Right renal pelvis (tissue), 4 donors: ENCODE measurements at regions not wholly inside any gene's neighbourhood (a gene's known extent, or its start where the extent isn't known, plus 50 kb on each side); places are given as distances from the start of the nearest gene placed in this dataset.

Experiments used
- DNase-seq, 4 donors: peaks; one replicate each; pipeline ENCODE4 v3.0.0-alpha.2; 2013; ENCODE audit warnings: low read depth in 4 of 4, low spot score in 3 of 4, missing footprints in 1 of 4

DNA sequence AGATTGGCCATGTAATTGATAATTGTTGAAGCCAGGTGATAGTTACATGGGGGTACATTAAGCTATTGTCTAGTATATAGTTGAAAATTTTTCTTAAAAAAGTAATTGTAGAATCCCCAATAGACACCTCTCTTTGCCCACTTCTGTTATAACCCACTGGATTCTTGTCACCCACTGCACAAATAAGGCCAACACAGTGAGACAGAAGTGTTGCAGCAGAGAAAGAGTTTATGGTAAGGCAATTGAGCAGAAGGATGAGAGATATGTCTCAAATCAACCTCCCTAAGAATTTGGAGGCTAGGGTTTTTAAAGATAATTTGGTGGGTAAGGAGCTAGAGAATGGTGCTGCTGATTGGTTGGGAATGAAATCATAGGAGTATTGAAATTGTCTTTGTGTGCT lies 270.3 kb upstream of the TAC1 start:
- DNase-seq, result no peak

DNA sequence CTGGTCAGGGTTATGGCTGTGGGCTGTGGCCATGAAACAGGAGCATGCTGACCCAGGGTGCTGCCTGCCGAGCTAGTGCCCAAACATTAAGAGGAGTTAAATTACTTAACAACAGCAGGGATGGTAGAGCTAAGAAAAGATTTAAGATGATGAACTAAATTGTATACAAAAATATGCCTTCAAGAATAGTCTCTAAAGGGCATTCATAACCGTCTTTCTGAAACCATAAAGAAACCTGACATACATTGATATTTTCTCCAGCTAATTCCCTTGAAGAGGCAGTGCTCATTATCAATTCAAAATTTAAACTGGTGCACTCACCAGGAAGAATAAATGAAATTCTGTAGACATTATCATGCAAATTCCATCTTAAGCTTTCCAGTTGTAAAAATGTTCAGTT lies 265.8 kb upstream of the TAC1 start:
- DNase-seq, result no peak

DNA sequence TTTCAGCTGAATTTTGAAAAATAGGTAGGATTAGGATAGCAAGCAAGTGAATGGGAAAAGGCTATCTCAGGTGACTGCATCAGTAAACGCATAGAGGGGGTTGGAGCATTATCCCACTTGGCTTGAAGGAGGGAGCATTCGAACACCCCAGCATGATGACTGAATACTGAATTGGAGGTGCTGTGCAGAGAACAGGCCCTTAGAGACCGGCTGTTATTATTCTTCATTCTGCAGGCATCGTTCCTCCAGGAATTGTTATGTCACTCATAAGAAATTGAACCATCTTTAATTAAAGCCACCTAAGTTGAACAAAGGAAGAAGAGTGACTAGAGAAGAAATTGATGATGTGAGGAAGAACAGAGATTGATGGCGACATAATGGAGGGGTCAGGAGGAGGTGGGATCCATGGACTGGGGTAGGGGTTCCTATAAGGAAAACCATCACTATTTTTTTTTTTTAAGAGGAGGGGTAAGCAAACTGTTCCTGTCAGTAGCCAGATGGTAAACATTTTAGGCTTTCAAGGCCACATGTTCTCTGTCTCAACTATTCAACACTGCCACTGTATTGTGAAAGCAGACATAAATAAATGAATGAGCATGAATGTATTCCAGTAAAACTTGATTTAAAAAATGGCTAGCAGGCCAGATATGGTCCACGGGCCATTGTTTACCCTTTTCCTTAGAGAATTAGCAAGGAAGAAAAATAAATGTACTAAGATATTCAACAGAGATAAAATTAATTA lies 264.7 kb upstream of the TAC1 start:
- DNase-seq, result peak in 2 of 4 donors; percentile 14 to 31

- DNase-seq, result no peak
Observed at GRCh38 chr7:97468493-97468892, 263.4 kb upstream of the TAC1 start.

GRCh38 chr7:97470726-97471125 lies 261.2 kb upstream of the TAC1 start:
- DNase-seq, result no peak

DNA sequence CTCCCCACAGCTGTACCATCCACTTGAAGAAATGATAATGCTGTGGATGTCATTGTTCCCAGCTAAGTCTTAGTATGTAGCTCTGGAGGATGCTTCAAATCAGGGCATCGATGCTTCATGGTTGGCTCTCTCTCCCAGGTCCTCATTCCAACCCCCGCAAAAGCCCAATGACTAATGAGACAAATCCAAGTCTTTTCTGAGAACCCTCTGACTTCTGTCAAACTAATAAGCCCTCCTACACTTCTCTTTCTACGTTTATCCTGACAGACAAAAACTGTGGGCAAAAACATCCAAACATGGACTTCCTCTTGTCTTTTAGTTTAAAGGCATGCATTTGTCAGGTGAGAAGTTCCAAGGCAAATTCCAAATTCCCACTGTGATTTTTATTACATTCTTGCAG lies 260.4 kb upstream of the TAC1 start:
- DNase-seq, result no peak

GRCh38 chr7:97479740-97480290 lies 252.1 kb upstream of the TAC1 start:
- DNase-seq, result no peak

- DNase-seq, result no peak
Observed at GRCh38 chr7:97480772-97481390, 251.0 kb upstream of the TAC1 start.

DNA sequence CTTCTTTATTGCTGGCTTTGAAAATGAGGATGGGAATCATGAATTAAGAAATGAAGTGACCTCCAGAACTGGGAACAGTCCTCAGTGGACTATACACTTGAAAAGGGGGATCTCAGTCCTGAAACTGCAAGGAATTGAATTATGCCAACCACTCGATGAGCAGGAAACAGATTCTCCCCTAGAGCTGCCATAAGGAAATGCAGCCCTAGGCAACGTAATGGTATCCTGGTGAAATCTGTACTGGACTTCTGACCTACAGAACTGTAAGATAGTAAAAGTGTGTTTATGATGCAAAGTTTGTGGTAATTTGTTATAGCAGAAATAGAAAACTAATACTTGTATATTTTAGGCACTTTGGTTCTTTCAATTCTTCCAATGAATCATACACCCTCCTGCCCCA lies 236.4 kb upstream of the TAC1 start:
- DNase-seq, result no peak

- peak in 2 of 4 donors; percentile 12 to 13 for DNase-seq
Observed at GRCh38 chr7:97499204-97499603, 232.7 kb upstream of the TAC1 start.

GRCh38 chr7:97503367-97504094 lies 228.4 kb upstream of the TAC1 start:
- no peak for DNase-seq

GRCh38 chr7:97506728-97507127 lies 225.2 kb upstream of the TAC1 start:
- DNase-seq, result no peak

DNA sequence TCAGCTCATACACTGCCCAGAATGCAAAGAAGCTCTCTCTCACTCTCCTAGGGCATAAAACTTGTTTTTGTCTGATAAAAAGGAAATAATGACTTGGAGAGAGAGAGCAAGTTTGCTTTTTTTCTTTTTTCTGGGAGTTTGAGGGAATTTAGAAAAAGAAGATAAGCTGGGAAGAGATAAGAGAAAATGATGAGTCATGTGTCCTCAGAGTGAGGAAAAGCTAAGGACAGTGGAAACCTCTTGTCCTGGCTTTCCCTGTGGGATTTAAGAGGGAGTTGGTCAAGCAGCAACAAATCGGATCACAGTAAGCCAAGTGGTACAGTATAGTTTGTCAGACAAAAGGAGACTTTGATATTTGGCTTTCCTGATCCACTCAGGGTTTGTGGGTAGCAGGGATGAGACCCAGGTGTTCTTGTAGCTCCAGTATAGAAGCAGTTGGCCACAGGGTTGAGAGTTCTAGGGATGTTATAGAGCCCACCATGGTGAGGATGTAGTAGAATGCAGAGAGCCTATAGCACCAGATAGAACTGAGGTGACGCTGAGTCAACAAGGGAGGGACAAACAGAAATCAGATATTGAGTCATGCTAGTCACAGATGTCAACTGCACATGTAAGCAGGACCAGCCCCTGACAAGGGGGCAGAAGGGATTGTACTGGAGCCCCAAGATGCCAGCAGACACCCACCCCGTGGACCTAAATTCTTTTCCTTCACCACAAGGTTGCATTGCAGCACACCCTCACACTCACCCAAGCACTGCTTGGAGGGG lies 219.3 kb upstream of the TAC1 start:
- no peak for DNase-seq

- DNase-seq, result no peak
Observed at GRCh38 chr7:97513326-97513725, 218.6 kb upstream of the TAC1 start.

DNA sequence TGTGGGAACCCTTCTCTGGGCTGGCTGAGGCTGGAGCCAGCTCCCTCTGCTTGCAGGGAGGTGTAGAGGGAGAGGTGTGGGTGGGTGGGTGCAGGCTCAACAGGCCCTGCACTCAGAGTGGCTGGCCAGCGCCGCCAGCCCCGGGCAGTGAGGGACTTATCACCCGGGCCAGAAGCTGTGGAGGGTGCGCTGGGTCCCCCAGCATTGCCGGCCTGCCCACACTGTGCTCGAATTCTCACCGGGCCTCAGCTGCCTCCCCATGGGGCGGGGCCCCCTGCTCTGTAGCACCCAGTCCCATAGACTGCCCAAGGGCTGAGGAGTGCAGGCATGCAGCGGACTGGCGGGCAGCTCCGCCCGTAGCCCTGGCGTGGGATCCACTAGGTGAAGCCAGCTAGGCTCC lies 190.7 kb upstream of the TAC1 start:
- no peak for DNase-seq

DNA sequence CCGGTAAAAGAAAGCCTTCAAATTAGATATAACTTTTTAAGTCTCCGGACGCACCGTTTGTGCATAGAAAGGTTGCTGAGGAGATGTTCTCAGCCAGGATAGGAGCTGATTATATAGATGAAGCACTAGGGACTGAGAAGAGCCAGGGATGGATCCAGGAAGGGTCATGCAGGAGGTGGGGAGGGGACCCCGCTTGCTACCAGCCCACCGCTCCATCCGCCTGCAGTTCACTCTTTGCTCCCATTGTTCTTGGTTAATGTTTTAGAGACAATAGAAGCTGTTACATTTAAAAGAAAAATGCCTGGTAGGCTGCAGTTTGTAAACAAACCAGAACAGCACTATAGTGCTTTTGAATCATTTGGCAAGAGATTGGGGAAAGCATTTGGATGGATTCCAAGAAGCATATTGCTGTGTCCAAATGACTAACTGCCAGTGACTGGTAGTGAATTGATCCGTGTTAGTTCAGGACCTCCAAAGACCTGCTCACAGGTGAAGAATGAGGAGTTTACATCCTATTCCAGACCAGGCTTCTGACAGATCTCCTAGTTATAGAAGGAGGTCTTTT lies 175.9 kb upstream of the TAC1 start:
- DNase-seq, result no peak

DNA sequence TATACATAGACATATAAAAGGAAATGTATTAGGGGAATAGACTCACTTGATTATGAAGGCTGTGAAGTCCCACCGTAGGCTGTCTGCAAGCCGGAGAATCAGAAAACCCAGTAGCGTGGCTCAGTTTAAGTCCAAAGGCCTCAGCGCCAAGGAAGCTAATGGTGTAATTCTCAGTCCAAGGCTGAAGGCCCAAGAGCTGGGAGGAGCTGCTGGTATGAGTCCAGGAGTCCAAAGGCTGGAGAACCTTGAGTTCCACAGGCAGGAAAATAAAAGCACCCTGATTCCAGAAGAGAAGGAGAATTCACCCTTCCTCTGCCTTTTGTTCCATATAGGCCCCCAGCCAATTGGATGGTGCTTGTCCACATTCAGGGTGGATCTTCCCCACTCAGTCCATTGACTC lies 166.2 kb upstream of the TAC1 start:
- DNase-seq, result no peak

GRCh38 chr7:97573065-97573464 lies 158.8 kb upstream of the TAC1 start:
- no peak for DNase-seq

GRCh38 chr7:97576043-97576442 lies 155.8 kb upstream of the TAC1 start:
- no peak for DNase-seq

GRCh38 chr7:97578225-97578624 lies 153.7 kb upstream of the TAC1 start:
- DNase-seq, result no peak

DNA sequence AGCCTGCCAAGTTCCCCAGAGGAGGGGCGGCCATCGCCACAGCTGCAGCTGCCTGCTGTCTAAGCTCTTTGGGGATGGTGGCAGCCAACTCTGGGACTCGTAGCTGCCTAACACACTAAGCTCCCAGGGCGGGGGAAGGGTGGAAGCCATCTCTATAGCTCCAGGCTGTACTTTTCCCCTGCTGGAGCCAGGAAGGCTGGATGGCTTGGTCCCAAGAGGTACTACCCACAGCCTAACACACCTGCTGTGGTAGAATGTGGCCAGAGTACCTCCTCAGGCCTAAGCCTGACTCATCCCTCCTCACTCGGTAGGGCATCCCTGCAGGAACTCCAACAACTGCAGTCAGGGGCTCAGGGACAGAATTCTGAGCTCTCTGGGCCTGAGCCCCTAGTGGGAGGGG lies 151.7 kb upstream of the TAC1 start:
- no peak for DNase-seq
